ENCODE measurements at regions not wholly inside any gene's neighbourhood (a gene's known extent, or its start where the extent isn't known, plus 50 kb on each side); places are given as distances from the start of the nearest gene placed in this dataset.

DNA sequence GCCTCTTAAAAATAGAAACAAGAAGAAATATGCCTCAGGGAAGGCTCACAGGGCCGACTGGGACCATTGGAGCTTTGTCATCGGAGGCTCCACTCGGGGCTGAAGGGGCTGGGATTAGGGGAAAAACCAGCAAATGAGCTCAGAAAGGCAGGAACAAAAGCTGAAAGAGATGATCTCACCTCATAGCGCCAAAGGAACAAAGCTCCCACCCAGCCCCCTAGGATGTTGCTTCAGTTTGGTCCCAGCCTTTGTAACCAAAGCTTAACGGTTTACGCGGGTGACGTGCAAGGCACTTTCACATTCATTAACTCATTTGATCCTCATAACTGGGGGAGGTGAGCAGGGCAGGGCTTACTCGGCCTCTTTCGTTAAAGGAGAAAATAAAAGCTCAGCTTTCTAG, 168.5 kb upstream of the DYNLRB2 start:
- TF ChIP-seq, protein P1, sequence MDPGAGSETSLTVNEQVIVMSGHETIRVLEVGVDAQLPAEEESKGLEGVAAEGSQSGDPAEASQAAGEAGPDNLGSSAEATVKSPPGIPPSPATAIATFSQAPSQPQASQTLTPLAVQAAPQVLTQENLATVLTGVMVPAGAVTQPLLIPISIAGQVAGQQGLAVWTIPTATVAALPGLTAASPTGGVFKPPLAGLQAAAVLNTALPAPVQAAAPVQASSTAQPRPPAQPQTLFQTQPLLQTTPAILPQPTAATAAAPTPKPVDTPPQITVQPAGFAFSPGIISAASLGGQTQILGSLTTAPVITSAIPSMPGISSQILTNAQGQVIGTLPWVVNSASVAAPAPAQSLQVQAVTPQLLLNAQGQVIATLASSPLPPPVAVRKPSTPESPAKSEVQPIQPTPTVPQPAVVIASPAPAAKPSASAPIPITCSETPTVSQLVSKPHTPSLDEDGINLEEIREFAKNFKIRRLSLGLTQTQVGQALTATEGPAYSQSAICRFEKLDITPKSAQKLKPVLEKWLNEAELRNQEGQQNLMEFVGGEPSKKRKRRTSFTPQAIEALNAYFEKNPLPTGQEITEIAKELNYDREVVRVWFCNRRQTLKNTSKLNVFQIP (CRISPR knock-in tag; IDR thresholded peaks at IDR 0.05; ENCODE audit: borderline replicate concordance, low read depth) = no peak
- TF ChIP-seq TOX (CRISPR knock-in tag; IDR thresholded peaks at IDR 0.05; ENCODE audit: borderline replicate concordance) = no peak
- TF ChIP-seq ARNTL (CRISPR knock-in tag; IDR thresholded peaks at IDR 0.05; ENCODE audit: borderline replicate concordance, low read depth) = no peak
- TF ChIP-seq ISL1 (CRISPR knock-in tag; IDR thresholded peaks at IDR 0.05) = no peak
- TF ChIP-seq BACH2 (CRISPR knock-in tag; IDR thresholded peaks at IDR 0.05; ENCODE audit: borderline replicate concordance) = no peak
- TF ChIP-seq, protein P2, sequence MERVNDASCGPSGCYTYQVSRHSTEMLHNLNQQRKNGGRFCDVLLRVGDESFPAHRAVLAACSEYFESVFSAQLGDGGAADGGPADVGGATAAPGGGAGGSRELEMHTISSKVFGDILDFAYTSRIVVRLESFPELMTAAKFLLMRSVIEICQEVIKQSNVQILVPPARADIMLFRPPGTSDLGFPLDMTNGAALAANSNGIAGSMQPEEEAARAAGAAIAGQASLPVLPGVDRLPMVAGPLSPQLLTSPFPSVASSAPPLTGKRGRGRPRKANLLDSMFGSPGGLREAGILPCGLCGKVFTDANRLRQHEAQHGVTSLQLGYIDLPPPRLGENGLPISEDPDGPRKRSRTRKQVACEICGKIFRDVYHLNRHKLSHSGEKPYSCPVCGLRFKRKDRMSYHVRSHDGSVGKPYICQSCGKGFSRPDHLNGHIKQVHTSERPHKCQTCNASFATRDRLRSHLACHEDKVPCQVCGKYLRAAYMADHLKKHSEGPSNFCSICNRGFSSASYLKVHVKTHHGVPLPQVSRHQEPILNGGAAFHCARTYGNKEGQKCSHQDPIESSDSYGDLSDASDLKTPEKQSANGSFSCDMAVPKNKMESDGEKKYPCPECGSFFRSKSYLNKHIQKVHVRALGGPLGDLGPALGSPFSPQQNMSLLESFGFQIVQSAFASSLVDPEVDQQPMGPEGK (CRISPR knock-in tag; IDR thresholded peaks at IDR 0.05; ENCODE audit: borderline replicate concordance) = no peak
- no peak for TF ChIP-seq ZNF8 (CRISPR knock-in tag; IDR thresholded peaks at IDR 0.05)
- TF ChIP-seq ESRRG (CRISPR knock-in tag; IDR thresholded peaks at IDR 0.05) = no peak
- TF ChIP-seq ZNF70 (CRISPR knock-in tag; IDR thresholded peaks at IDR 0.05) = no peak
- no peak for TF ChIP-seq ZFP30 (CRISPR knock-in tag; IDR thresholded peaks at IDR 0.05)
- ATAC-seq = no peak

DNA sequence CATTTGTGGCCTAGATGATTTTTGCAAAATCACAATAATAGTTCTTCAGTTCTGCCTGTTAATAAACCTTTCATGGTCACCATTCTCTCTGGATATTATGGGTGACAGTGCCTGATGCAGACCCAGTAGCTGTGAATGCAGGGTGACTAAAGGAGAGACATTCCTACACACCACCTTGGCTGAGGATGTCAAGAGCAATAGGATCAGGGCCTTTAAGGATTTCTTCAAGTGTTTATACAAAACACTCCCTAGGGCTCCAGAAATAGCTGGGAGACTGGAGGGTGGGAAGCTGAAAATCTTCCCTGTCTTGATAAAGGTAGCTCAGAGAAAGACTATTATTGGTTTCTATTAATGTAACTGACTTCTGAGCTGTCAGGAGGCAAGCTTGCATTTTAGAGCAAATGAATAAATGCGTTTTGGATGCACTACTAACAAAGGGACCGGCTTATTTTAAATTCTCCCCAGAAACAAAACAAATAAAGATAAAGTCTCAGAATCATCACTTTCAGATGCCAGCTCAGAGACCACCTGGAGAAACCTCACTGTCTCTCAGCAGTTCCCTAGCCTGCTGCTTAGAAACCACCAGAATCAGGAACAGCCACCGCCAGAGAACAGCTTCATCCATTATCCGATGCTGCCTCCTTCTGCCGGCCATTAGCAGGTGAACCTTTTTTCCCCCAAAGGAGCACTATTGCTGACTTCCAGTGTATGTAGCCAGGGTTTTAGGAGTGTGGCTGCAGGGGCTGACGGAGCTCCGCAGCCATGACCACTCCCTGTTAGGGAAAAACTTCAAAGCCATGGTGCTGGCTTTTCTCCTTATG, 171.4 kb upstream of the DYNLRB2 start:
- TF ChIP-seq, protein P3, sequence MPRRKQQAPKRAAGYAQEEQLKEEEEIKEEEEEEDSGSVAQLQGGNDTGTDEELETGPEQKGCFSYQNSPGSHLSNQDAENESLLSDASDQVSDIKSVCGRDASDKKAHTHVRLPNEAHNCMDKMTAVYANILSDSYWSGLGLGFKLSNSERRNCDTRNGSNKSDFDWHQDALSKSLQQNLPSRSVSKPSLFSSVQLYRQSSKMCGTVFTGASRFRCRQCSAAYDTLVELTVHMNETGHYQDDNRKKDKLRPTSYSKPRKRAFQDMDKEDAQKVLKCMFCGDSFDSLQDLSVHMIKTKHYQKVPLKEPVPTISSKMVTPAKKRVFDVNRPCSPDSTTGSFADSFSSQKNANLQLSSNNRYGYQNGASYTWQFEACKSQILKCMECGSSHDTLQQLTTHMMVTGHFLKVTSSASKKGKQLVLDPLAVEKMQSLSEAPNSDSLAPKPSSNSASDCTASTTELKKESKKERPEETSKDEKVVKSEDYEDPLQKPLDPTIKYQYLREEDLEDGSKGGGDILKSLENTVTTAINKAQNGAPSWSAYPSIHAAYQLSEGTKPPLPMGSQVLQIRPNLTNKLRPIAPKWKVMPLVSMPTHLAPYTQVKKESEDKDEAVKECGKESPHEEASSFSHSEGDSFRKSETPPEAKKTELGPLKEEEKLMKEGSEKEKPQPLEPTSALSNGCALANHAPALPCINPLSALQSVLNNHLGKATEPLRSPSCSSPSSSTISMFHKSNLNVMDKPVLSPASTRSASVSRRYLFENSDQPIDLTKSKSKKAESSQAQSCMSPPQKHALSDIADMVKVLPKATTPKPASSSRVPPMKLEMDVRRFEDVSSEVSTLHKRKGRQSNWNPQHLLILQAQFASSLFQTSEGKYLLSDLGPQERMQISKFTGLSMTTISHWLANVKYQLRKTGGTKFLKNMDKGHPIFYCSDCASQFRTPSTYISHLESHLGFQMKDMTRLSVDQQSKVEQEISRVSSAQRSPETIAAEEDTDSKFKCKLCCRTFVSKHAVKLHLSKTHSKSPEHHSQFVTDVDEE (CRISPR knock-in tag; IDR thresholded peaks at IDR 0.05) = no peak
- TF ChIP-seq RARB (CRISPR knock-in tag; IDR thresholded peaks at IDR 0.05) (no peak), PPARA (CRISPR knock-in tag; IDR thresholded peaks at IDR 0.05; ENCODE audit: borderline replicate concordance) (no peak), ZFP3 (CRISPR knock-in tag; IDR thresholded peaks at IDR 0.05) (no peak), ISL1 (CRISPR knock-in tag; IDR thresholded peaks at IDR 0.05) (no peak), ESRRG (CRISPR knock-in tag; IDR thresholded peaks at IDR 0.05) (no peak)
- no peak for ATAC-seq

DNA sequence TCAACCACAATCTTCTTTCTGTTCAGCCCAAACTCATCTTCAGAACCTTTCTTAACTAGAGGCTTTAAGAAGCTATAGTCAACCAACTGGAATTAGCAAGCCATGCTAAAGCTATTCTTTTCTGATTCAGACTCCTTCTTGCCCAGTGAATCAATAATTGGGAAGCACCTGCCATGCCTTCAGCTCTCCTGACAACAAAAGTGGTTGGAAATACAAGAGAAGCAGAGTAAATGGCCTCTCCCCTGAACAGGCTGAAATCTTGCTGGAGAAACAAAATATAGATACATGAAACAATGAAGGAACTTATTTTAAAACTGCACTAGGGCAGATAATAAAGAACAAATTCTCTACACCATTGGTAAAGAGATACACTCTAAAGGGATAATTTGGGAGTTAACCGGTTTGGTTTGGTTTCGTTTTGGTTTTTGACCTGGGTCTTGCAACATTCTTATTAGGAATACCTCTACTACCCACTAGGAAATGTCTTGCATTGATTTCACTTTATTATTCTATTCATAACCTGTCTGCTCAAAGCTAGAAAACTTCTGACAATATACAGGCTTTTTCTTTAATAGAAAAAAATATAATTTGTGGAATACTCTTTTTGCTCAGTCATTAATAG, 173.6 kb upstream of the DYNLRB2 start:
- TF ChIP-seq, protein P3 (CRISPR knock-in tag; IDR thresholded peaks at IDR 0.05) = no peak
- TF ChIP-seq ARNTL (CRISPR knock-in tag; IDR thresholded peaks at IDR 0.05; ENCODE audit: borderline replicate concordance, low read depth) (no peak), TOX (CRISPR knock-in tag; IDR thresholded peaks at IDR 0.05; ENCODE audit: borderline replicate concordance) (no peak), ZNF8 (CRISPR knock-in tag; IDR thresholded peaks at IDR 0.05) (no peak)
- TF ChIP-seq, protein P4, sequence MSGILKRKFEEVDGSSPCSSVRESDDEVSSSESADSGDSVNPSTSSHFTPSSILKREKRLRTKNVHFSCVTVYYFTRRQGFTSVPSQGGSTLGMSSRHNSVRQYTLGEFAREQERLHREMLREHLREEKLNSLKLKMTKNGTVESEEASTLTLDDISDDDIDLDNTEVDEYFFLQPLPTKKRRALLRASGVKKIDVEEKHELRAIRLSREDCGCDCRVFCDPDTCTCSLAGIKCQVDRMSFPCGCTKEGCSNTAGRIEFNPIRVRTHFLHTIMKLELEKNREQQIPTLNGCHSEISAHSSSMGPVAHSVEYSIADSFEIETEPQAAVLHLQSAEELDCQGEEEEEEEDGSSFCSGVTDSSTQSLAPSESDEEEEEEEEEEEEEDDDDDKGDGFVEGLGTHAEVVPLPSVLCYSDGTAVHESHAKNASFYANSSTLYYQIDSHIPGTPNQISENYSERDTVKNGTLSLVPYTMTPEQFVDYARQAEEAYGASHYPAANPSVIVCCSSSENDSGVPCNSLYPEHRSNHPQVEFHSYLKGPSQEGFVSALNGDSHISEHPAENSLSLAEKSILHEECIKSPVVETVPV (CRISPR knock-in tag; IDR thresholded peaks at IDR 0.05) = no peak
- ATAC-seq = no peak
